SK-N-SH (cell line): ENCODE measurements at regions not wholly inside any gene's neighbourhood (a gene's known extent, or its start where the extent isn't known, plus 50 kb on each side); places are given as distances from the start of the nearest gene placed in this dataset.
"Not testable (repeated sequence)": the region's sequence is repeated elsewhere in the genome, so short reads cannot be mapped to it uniquely, and the experiment has no call there.

ENCODE experiments used
- JUND ChIP-seq: IDR thresholded peaks from 2 replicates; pipeline ENCODE4 v1.4.0; 2012
- NRF1 ChIP-seq: IDR thresholded peaks from 2 replicates; pipeline ENCODE4 v1.6.1; 2012; ENCODE audit warnings: low read depth, mild to moderate bottlenecking, low read length
- POLR2AphosphoS5 ChIP-seq: IDR thresholded peaks from 2 replicates; pipeline ENCODE4 v1.6.1; 2012; ENCODE audit warnings: low read depth, low read length
- RXRA ChIP-seq: IDR thresholded peaks from 2 replicates; pipeline ENCODE4 v1.4.0; 2012; ENCODE audit warnings: low read depth, mild to moderate bottlenecking, borderline replicate concordance
- TF ChIP-seq, protein P1 (sequence below): IDR thresholded peaks from 2 replicates; pipeline ENCODE4 v1.6.1; 2012; ENCODE audit warnings: mild to moderate bottlenecking, low read depth, low read length, moderate library complexity
- TF ChIP-seq, protein P2 (sequence below): fragments of 200-600 bp; sonication (generic); IDR thresholded peaks from 2 replicates; pipeline ENCODE4 v1.6.1; 2017; ENCODE audit warnings: antibody characterized with exemption, mild to moderate bottlenecking, moderate library complexity

DNA sequence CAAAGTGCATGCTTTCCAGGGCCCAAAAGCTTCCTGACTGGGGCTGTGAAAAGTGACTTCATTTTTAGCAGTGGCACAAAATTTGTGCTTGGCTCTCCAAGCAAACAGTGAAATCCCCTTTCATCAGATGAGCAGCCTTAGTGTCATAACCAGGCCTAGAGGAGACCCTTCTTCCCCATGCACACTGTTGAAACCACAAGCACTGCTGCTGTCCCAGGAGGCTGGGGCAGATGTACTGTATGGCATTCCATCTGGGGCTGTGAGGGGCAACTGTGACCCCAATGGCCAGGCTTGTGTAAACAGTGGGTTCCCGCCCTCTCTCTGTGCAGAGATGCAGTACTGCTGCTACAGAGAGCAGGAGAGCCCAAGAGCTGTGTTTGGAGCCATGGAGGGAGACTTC lies 184.1 kb downstream of the SPIN4 start:
- TF ChIP-seq, protein P1, sequence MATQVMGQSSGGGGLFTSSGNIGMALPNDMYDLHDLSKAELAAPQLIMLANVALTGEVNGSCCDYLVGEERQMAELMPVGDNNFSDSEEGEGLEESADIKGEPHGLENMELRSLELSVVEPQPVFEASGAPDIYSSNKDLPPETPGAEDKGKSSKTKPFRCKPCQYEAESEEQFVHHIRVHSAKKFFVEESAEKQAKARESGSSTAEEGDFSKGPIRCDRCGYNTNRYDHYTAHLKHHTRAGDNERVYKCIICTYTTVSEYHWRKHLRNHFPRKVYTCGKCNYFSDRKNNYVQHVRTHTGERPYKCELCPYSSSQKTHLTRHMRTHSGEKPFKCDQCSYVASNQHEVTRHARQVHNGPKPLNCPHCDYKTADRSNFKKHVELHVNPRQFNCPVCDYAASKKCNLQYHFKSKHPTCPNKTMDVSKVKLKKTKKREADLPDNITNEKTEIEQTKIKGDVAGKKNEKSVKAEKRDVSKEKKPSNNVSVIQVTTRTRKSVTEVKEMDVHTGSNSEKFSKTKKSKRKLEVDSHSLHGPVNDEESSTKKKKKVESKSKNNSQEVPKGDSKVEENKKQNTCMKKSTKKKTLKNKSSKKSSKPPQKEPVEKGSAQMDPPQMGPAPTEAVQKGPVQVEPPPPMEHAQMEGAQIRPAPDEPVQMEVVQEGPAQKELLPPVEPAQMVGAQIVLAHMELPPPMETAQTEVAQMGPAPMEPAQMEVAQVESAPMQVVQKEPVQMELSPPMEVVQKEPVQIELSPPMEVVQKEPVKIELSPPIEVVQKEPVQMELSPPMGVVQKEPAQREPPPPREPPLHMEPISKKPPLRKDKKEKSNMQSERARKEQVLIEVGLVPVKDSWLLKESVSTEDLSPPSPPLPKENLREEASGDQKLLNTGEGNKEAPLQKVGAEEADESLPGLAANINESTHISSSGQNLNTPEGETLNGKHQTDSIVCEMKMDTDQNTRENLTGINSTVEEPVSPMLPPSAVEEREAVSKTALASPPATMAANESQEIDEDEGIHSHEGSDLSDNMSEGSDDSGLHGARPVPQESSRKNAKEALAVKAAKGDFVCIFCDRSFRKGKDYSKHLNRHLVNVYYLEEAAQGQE = not testable (repeated sequence)
- TF ChIP-seq NRF1, RXRA, JUND, POLR2AphosphoS5: not testable (repeated sequence)
- TF ChIP-seq, protein P2, sequence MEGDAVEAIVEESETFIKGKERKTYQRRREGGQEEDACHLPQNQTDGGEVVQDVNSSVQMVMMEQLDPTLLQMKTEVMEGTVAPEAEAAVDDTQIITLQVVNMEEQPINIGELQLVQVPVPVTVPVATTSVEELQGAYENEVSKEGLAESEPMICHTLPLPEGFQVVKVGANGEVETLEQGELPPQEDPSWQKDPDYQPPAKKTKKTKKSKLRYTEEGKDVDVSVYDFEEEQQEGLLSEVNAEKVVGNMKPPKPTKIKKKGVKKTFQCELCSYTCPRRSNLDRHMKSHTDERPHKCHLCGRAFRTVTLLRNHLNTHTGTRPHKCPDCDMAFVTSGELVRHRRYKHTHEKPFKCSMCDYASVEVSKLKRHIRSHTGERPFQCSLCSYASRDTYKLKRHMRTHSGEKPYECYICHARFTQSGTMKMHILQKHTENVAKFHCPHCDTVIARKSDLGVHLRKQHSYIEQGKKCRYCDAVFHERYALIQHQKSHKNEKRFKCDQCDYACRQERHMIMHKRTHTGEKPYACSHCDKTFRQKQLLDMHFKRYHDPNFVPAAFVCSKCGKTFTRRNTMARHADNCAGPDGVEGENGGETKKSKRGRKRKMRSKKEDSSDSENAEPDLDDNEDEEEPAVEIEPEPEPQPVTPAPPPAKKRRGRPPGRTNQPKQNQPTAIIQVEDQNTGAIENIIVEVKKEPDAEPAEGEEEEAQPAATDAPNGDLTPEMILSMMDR = not testable (repeated sequence)
